ENCODE measurements at regions not wholly inside any gene's neighbourhood (a gene's known extent, or its start where the extent isn't known, plus 50 kb on each side); places are given as distances from the start of the nearest gene placed in this dataset.

- TF ChIP-seq SIN3A (IDR thresholded peaks at IDR 0.05; ENCODE audit: borderline replicate concordance, low read depth, low read length) (no peak), ZBTB33 (IDR thresholded peaks at IDR 0.05; ENCODE audit: borderline replicate concordance, low read depth) (no peak), CTCF (IDR thresholded peaks at IDR 0.05) (no peak), MAX (IDR thresholded peaks at IDR 0.05; ENCODE audit: low read depth) (no peak), YY1 (IDR thresholded peaks at IDR 0.05; ENCODE audit: low read depth) (no peak), GABPA (IDR thresholded peaks at IDR 0.05; ENCODE audit: low read depth) (no peak), MEF2A (IDR thresholded peaks at IDR 0.05; ENCODE audit: borderline replicate concordance, low read depth) (no peak), ELF1 (IDR thresholded peaks at IDR 0.05) (no peak), POLR2AphosphoS5 (IDR thresholded peaks at IDR 0.05; ENCODE audit: low read depth, low read length) (no peak), FOXM1 (IDR thresholded peaks at IDR 0.05; ENCODE audit: low read depth) (no peak), CHD2 (IDR thresholded peaks at IDR 0.05; ENCODE audit: low read length, partially characterized antibody) (no peak)
Observed at GRCh38 chr5:121264605-121265004, 587.1 kb upstream of the FTMT start.

All from SK-N-SH (cell line).